ELR (cell line): ENCODE measurements at regions not wholly inside any gene's neighbourhood (a gene's known extent, or its start where the extent isn't known, plus 50 kb on each side); places are given as distances from the start of the nearest gene placed in this dataset.

Experiments used
- DNase-seq: peaks from one replicate; pipeline ENCODE4 v3.0.0-alpha.2; 2015; ENCODE audit warnings: low read depth

DNA sequence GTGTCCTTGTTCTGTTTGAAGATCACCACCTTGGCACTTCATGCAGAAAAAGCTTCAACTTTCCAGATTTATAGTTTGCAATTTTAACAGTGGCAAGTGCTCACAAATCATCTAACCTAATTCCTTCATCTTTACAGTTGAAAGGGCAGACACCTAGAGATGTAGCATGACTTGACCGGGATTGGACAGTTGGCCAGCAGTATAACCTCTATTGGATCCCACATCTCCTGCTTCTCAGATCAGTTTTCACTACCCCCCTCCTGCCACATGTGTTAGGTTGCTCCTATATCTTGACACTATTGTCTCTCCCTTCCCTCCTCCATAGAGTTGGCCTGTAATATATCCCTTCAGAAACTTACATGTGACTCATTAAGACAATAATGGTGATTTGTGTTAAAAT lies 206.0 kb upstream of the SEMA6D start:
- no peak for DNase-seq

DNA sequence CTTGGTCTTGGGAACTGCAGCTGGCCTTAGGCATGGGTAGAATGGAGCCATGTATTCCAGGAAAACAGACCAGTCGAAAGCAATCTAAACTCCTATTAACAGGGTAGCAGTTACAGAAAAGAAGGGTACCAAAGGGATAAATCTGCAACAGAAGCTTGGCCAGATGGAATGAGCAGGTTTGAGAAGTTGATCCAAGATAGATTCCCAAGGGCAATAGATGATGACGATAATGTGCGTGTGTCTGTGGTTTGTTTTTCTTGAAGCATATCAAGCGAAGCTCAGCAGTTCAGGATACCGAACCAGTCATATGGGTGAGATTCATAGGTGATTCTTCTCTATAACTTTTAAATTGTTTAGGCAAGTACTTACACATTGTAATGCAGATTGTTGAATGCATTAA lies 203.8 kb upstream of the SEMA6D start:
- DNase-seq: no peak

DNA sequence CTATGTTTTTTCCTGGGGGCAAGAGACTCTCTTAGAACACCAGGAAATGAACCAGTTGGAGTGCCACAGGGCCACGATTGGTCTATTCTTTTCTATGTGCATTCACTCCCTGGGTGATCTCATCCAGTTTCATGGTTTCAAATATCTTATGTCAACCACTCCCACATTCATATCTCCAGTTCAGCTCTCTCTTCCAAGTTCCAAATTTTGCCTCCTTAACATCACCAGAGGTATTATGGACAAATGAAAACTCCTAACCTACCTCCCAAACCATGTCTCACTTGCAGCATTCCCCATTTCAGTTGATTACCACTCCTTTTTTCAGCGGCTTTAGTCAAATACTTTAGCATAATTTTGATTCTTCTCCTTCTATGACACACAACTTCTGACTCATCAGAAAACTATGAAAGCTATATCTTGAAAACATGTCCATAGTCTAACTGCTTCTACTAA lies 203.1 kb upstream of the SEMA6D start:
- DNase-seq: peak; percentile 75

DNA sequence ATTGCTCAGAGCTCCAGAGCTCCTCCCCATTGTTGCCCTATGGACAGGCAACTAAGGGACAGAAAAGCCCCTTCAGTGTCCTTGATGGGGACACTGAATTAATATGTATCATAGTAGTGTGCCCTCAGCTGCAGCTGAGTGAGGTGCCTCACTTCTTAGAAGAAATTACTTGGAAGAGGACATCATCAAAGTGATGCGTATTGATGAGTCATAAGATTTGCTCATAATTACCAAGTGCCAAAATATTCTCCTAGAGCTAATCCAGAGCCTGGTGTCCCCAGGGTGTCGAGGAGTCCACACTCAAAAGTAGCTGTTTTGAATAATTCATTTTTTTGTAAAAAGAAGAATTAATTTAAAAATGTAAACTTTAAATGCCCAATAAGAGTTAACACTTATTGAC lies 200.7 kb upstream of the SEMA6D start:
- DNase-seq: peak; percentile 59

DNA sequence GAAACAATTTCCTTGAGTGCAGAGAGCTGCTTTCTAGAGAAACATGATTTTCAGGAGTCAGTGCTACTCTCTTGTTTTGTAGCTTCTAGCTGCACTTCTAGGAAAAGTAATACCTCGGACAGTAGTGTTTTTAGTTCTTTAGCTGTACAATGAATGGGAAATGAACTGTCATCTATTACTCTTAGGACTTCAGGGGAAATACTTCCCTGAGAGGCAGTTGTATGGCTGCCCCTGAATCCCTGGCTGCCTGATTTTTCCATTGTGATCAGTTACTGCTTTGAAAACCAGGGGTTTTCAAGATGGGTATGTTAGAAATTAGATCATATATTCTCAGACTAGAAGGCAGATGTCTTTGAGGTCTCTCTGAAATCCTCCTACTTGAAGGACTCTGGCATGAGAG lies 200.3 kb upstream of the SEMA6D start:
- DNase-seq: no peak

DNA sequence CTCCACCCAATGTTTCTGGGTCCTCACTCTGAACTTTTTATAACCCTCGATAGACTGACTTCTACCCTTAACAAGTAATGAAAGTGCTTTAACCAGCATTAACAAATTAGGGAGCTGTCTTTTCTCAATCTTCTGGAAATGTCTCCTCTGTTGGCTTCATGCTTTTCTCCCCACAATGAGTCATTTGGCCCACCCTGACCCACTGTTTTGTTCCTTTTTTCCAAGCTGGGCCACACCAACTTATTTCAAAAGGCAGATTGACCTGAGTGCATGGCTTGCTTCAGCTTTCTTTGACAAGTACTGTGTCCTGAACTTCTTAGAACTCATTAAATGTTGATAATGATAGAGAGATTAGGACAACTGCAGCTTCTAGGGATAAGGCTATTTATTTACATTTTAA lies 199.6 kb upstream of the SEMA6D start:
- DNase-seq: no peak

DNA sequence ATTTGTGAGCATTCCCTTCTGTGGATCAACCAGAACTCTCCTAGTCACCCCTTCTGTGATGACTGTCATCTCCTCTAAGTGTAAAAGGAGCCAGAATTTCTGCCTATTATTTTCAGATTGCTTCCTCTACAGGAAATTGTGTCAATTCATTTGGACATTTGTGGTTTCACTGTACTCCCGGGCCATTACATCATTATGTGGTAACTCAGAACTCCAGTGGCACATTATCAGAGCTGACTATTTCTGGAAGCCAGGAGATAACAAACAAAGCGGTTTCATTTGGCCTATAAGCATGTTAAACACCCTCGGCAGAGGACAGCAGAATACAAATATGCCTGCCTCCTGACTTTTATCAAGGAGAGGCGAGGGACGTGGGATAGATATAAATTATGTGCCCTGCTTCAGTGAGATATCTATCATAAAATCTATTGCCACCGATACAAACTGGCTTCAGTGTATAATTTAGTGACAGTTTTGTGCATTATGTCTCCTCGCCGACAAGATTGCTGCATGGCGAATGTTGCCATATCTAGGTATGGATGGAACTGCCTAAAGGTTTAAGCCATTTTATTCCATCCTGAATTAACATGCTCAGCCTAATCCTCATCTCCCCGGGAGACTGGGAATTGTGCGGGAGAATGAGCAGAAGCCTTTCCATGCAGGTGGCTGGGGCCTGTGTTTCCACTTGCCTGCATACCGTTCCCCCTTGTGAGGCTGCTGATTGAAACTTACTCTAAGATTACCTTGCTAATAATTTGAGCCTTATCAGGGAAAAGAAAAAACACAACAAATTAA lies 193.4 kb upstream of the SEMA6D start:
- peak; percentile 25 for DNase-seq

DNA sequence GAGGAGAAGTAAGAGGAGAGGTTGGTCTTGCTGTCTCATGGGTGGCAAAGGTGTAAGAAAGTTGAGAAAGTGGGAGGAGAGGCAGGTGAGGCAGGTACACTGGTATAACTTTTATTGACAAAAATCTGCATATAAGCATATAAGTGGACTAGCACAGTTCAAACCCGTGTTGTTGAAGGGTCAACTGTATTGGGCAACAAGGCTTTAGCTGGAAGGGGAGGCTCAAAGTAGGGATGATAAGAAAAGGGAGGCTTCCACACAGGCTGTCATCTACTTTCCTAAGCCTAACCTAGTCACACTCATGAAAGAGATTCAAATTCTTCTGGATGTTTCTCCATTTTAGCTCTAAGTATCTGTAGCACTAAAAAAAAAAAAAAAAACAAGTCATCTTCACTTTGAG lies 188.1 kb upstream of the SEMA6D start:
- no peak for DNase-seq

DNA sequence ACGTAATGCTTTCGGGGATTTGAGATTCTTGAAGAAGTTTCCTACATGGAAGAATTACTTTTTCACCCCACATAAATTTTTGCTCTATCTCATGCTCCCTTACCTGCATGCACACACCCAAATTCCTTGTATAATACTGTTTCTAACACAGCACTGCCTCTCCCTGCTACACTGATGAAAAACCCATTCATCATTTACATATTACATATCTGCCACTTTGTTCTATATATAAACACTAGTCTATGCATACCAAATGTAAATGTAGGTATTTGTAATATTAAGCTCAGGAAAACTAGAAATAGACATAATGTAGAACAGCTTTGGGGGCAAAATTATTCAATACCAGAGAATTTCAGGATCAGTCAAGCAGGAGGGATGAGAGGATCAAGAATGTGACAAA lies 182.6 kb upstream of the SEMA6D start:
- no peak for DNase-seq

DNA sequence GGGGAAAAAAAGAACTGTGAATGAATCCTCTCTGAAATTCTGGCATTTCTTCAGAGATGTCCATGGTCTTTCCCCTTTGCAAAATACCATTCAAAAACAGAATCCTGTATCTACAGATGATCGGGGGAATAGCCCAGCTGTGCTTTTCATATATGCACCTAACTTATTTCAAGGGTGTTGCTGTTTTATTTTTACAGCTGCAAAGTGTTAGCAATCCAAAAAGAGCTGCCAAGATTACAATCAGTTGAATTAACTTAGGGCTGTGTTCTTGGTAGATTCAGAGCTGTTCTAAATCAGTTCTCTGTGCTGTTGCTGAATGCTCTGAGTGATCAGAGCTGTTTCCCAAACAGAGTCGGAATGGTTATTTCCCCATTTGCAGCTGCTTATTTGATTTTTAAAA lies 175.7 kb upstream of the SEMA6D start:
- no peak for DNase-seq

DNA sequence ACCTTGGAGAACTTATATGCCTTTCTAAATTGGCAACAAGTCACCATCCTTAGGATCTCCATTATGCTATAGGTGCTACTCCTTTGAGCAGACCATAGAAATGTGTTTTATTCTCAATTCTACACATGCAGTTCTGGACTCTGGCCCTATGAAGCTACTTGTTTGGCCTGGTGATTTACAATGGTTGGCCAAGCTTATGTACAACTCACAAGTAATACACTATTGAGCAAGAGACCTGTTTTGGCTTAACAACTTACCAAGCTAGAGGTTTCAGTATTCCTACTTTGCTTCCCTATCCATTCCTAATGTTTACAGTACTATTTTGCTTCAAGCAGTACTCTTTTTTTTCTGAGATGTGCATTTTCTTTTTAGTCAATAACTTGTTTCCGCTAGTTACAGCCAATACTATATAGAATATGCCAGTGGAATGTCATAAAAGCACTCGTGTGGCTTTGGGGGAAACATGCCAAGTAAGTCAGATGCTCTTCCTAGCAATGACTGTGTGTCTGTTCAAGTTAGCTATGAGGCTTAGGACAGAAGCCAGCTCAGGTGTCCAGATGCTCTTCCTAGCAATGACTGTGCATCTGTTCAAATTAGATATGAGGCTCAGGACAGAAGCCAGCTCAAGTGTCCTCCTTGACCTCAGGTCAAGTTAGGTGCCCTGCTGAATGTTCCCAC lies 174.9 kb upstream of the SEMA6D start:
- no peak for DNase-seq

DNA sequence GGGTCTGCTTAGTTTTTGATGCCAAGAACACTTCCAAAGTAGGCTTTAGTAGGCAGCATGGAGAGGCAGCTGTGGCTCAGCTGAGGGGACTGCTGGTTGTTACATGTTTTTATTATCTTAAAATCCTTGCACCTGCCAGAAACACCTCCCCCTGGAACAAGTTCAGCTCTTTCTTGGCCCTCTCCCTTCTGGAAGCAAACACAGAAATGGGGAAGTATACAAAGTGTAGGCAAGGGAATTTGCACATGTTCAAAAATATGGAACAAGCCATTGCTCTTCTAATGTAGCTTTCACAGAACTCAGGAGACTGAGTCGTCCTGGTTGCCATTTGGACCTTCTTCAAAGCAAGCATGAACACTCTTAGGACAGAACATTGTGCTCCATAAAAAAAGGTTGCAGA lies 169.1 kb upstream of the SEMA6D start:
- no peak for DNase-seq

DNA sequence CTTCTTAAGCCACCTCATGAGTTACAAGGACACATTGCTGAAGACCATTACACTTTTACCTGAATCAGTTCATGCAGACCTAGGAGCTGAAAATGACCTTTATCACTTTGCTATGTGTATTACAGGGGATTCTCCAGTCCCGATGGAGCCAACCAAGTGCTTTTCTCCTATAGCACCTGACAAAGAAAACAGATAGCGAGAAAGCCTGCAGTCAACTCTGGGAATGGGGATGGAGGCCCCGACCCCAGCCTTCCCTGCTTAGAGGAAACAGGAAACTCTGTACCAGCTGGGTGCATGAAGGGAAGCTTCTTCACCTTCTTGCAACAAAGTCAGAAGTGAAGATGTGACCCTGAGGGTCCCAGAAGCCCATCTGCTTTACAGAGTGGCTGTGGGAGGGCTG lies 168.3 kb upstream of the SEMA6D start:
- DNase-seq: no peak

DNA sequence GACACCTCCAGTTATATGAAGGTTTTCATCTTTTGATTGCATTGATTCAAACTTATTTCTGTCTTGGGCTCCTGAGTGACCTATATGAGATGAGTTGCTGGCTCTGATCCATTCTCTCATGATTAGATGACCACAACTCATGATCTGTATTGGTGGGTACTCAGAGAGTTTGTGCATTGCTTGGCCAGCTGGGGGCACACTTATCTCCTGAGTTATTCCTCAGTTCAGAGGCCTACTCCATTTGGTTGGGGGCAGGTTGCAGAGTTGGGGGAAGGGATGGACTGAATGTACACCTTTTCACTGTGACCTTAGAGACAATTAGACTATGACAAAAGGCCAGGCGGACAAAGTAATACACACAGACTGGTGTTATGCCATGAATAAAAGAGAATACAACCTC lies 166.2 kb upstream of the SEMA6D start:
- peak; percentile 4 for DNase-seq

DNA sequence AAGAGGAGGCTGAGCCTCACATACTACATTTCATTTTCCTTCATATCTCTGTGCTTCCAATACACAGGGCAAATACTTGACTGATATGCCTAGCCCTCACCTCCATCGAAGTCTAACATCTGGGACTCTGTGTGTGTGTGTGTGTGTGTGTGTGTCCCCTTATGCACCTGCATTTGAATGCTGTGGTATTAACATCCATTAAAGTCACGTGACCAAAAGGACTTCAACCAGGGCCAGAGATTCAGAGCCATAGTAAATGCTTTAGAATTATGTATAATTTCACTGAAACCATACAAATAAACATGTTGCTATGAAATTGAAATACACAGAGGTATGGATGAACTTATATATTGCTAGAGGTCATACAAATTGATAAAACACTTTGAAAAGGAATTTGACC lies 165.8 kb upstream of the SEMA6D start:
- no peak for DNase-seq

DNA sequence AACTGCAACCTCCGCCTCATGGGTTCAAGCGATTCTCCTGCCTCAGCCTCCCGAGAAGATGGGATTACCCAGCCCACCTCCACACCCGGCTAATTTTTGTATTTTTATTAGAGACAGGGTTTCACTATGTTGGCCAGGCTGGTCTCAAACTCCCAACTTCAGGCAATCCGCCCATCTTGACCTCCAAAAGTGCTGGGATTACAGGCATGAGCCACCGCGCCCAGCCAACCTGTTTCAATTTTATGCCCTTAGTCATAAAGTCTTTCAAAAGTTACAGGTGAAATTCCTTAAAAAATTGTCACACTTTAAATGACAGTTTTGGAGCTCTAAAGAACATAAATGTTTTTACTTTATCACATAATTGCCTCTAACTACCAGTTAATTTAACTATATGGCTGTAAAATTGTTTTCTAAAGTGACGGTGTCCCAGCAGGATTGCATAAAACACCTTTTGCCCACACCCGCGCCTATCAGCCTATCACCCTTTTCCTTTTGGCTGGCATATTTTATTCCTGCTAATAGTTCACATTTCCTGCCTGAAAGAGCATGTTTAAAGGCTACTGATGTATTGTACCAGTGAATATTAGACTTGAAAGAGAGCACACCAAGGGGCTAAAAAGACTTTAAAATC lies 164.2 kb upstream of the SEMA6D start:
- DNase-seq: no peak

DNA sequence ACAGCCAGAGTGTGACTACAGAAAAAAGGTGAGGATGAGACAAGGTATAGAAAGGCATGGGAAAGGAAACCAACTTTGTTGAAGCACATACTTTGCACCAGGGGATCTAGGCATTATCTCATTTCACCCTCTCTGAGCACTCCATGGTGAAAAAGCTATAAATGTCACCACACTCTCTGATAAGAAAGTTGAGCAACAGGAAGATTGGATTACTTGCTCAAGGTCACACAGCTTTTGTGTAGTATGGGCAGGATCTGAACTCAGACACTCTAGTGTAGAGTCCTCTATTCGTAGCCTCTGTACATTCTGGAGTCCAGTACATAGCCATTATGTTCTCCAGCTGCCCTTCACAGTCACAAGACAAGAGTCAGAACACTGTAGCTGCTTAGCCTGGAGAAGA lies 163.4 kb upstream of the SEMA6D start:
- no peak for DNase-seq

DNA sequence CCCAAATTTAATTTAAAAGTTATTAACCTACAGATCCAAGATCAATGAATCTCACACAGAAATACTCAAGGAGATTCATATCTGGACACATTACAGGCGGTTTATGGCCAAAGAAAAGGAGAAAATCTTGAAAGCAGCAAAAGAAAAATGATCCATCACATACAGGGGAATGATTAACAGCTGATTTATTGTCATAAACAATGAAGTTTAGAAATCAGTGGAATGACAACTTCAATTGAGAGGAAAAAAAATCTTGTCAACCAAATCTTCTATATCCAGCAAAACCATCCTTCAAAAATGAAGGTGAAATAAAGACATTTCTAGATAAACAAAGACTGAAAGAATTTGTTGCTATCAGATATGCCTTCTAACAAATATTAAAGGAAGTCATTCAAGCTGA lies 156.2 kb upstream of the SEMA6D start:
- DNase-seq: no peak

DNA sequence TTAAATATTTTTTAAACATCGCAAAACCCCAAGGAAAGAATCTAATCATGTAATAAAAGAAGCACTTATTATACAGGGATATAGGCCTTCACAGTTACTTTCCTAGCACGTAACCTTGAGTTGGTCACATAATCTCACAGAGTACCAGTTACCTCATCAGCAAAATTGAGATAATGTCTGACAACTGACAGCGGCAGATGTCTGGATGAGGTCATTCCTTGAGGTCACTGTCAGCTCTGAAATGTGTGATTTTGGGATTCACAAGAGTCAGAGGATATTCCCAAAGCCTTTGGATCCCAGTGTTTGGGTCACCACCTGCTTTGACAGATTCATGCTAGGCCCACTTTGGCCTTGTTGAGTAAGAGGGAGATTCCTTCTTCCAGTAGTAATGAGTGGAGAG lies 151.4 kb upstream of the SEMA6D start:
- no peak for DNase-seq

DNA sequence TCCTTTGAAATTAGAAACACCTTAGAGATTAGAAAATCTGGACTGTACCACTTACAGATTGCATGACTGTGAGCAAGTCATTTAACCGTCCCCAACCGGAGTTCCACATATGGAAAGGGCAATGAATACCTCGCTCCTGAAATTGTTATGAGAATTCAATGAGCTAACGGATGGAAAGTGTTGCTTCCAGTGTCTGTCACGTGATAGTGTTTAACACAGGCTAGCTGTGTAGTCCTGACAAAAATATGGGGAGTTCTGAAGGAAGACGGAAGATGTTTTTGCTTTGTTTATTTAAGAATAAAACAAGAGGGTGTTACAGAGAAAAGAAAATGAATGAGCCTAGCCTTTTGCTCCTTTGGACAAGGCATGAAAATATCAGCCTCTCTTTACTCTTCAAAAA lies 150.7 kb upstream of the SEMA6D start:
- DNase-seq: no peak

DNA sequence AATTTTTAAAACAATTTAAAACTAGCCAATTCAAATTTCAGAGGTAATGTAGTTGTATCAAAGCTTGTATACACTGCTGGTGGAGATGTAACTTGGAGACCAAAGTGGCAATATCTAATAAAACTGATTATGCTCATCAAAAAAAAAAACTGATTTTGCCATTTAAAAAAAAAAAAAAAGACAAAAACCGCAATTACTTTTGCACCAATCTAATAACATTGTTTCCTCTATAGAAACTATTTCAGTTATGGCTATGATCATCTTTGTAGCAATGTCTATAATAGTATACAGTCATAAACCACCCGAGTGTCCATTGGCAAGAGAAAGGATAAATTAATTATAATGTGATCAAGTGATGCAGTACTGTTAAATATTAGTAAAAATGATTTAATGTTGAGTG lies 149.3 kb upstream of the SEMA6D start:
- no peak for DNase-seq

DNA sequence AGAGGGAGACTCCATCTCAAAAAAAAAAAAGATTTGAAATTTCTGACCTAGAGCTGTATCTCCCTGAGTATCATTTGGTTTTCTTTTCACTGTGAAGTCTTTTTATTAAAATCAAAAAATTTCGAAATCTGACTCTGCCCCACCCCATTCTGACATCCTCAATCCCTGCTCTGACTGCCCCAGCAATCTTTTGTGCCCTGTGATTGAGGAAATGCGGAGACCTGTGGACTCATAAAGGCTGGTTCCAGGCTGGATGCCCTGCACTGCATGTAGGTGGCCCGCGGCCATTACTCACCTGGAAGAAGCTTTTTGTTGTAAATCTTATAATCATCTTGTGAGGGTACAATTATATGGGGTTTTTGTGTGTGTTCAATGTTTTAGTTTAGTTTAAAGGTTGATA lies 147.3 kb upstream of the SEMA6D start:
- no peak for DNase-seq

DNA sequence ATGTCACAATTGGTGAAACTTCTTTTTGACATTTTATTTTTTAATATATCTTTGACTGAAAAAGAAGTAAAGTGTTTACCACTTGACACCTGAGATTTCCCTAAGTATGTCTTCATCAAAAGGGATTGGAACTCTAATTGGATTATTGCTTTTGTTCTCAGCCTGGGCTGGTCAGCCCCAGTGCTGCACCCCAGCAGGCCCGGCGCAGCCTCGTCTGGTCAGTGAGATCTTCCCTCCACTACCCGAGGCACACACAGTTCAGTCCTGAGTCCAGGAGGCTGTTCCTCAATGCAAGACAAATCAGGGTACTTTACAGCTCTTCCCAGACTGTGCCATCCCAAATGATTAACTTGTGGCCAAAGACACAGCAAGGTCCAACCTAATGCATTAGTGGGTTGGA lies 146.9 kb upstream of the SEMA6D start:
- no peak for DNase-seq
